Lung (tissue), 11 donors: ENCODE measurements at regions not wholly inside any gene's neighbourhood (a gene's known extent, or its start where the extent isn't known, plus 50 kb on each side); places are given as distances from the start of the nearest gene placed in this dataset.
A peak's percentile ranks its signal among the peaks of the same experiment; 100 is the strongest.

Source experiments
- ATAC-seq: fragments of 200-7000 bp; cut with Tn5 transposase; one replicate; pipeline ENCODE4 v1.9.1; 2020; ENCODE audit warnings: moderate number of reproducible peaks; ENCODE audit not compliant: insufficient read depth, low FRiP score
- DNase-seq, 3 donors: peaks; one replicate each; pipeline ENCODE4 v3.0.0-alpha.2; 2013 to 2017
- H3K27ac ChIP-seq, 2 donors: one replicate each; pipeline ENCODE4 v1.5.1; 2013; ENCODE audit warnings: mild to moderate bottlenecking in 2 of 2, moderate library complexity in 2 of 2, control low read depth in 1 of 2, inconsistent platforms in 1 of 2, low read depth in 1 of 2, low read length in 1 of 2
- H3K27me3 ChIP-seq, 3 donors: one replicate each; pipeline ENCODE4 v1.5.1; 2013; ENCODE audit warnings: low read length in 2 of 3; ENCODE audit not compliant: control insufficient read depth in 3 of 3, insufficient read depth in 3 of 3
- H3K36me3 ChIP-seq, 4 donors: one replicate each; pipeline ENCODE4 v1.5.1; 2013; ENCODE audit warnings: low read length in 4 of 4, mild to moderate bottlenecking in 1 of 4, moderate library complexity in 1 of 4; ENCODE audit not compliant: control insufficient read depth in 4 of 4, insufficient read depth in 4 of 4
- H3K4me1 ChIP-seq, 5 donors: one replicate each; pipeline ENCODE4 v1.5.1; 2013; ENCODE audit warnings: low read length in 5 of 5, mild to moderate bottlenecking in 2 of 5, moderate library complexity in 1 of 5; ENCODE audit not compliant: control insufficient read depth in 5 of 5, insufficient read depth in 5 of 5
- H3K4me3 ChIP-seq: one replicate; pipeline ENCODE4 v1.5.1; 2013; ENCODE audit warnings: mild to moderate bottlenecking, control low read depth, moderate library complexity
- H3K9ac ChIP-seq, 2 donors: one replicate each; pipeline ENCODE4 v1.5.1; 2013; ENCODE audit warnings: low read length in 2 of 2, control low read depth in 1 of 2; ENCODE audit not compliant: insufficient read depth in 1 of 2
- H3K9me3 ChIP-seq, 4 donors: one replicate each; pipeline ENCODE4 v1.5.1; 2013; ENCODE audit warnings: low read length in 3 of 4, mild to moderate bottlenecking in 1 of 4, moderate library complexity in 1 of 4; ENCODE audit not compliant: control insufficient read depth in 4 of 4, insufficient read depth in 3 of 4
- CTCF ChIP-seq: IDR thresholded peaks from 2 replicates; pipeline ENCODE4 v1.5.1; 2012; ENCODE audit warnings: mild to moderate bottlenecking; ENCODE audit errors: control extremely low read depth, extremely low read depth
- WGBS, 2 donors: extraction: QIAGEN DNeasy Blood & Tissue Kit; methylation state at CpG; one replicate each; pipeline ENCODE4 v1.1.7; 2013; 5-methylcytosine and 5-hydroxymethylcytosine counted together
- donor health status: control.
- donor health status: control.
- donor health status: Bipolar disorder and iron deficiency.
- donor health status: healthy.
- donor health status: DM: yes; HTN: yes; CAD: no.

- DNase-seq (no peak), ATAC-seq (no peak)
- Histone ChIP-seq H3K27me3 (no peaks in the 10 kb centered on the region), H3K36me3 (no peaks in the 10 kb centered on the region), H3K4me1 (no peaks in the 10 kb centered on the region), H3K9ac (no peak overlapping the region), H3K4me3 (no peak overlapping the region), H3K27ac (no peak overlapping the region), H3K9me3 (peaks cover 0 to 6% (median 0%) of the 10 kb centered on the region in 4 donors)
- TF ChIP-seq CTCF, result no peak
- WGBS, 2 donors, result 87% methylated on average over 14 of the region's 14 CpGs
Observed at GRCh38 chr6:19210849-19211590, 626.1 kb upstream of the ID4 start.

- no peaks in the 10 kb centered on the region for H3K36me3 ChIP-seq
- no peaks in the 10 kb centered on the region for H3K4me1 ChIP-seq
- TF ChIP-seq CTCF, result no peak
- ATAC-seq, result no peak
- no peaks in the 10 kb centered on the region for H3K27me3 ChIP-seq
- no peak overlapping the region for H3K9ac ChIP-seq
- 79 to 85% methylated on average over 2 of the region's 2 CpGs for WGBS, 2 donors
- no peak overlapping the region for H3K27ac ChIP-seq
- no peak overlapping the region for H3K4me3 ChIP-seq
- peaks cover 0 to 6% (median 0%) of the 10 kb centered on the region in 4 donors for H3K9me3 ChIP-seq
- no peak for DNase-seq
Observed at GRCh38 chr6:19214231-19214630, 622.9 kb upstream of the ID4 start.

GRCh38 chr6:19219931-19220330, 617.2 kb upstream of the ID4 start:
- H3K4me3 ChIP-seq, result no peak overlapping the region
- TF ChIP-seq CTCF, result no peak
- no peaks in the 10 kb centered on the region for H3K9me3 ChIP-seq
- no peak overlapping the region for H3K9ac ChIP-seq
- H3K36me3 ChIP-seq, result no peaks in the 10 kb centered on the region
- peak in 2 of 3 donors; percentile 9 to 30 for DNase-seq
- H3K27ac ChIP-seq, result no peak overlapping the region
- no peaks in the 10 kb centered on the region for H3K4me1 ChIP-seq
- 68 to 71% methylated on average over 1 of the region's 1 CpG for WGBS, 2 donors
- no peaks in the 10 kb centered on the region for H3K27me3 ChIP-seq
- no peak for ATAC-seq
